ENCODE measurements at regions not wholly inside any gene's neighbourhood (a gene's known extent, or its start where the extent isn't known, plus 50 kb on each side); places are given as distances from the start of the nearest gene placed in this dataset.

DNA sequence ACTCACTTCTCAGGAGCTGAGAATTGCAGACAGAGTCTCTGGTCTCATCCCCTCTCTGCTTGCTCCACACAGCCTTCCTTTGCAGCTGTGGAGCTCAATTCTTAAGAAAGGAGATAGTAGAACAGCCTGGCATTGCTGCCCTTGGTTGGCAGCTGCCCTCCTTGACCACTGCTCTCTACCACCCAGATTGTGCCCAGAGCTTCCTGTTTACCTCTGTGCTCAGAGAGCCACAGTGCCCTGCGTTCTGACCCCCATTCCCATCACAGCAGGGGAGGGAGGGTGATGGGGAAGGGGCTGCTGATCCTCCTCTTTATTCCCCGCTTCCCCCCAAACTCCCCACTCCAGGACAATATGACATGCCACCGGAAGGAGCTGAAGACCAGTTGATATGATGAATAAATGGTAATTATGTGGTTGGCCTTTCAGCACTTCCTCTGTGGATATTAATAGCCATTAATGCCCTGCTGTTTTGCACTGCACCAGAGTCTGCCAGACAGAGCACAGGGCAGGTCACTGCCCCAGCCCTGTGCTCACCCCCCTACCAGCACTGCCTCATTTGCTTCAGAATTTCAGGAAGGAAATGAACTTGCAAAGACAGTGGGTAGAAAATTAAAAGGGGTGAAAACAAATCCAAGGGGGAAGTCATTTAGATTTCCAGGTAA lies 426.8 kb upstream of the CADM1 start:
- TF ChIP-seq, protein P1, sequence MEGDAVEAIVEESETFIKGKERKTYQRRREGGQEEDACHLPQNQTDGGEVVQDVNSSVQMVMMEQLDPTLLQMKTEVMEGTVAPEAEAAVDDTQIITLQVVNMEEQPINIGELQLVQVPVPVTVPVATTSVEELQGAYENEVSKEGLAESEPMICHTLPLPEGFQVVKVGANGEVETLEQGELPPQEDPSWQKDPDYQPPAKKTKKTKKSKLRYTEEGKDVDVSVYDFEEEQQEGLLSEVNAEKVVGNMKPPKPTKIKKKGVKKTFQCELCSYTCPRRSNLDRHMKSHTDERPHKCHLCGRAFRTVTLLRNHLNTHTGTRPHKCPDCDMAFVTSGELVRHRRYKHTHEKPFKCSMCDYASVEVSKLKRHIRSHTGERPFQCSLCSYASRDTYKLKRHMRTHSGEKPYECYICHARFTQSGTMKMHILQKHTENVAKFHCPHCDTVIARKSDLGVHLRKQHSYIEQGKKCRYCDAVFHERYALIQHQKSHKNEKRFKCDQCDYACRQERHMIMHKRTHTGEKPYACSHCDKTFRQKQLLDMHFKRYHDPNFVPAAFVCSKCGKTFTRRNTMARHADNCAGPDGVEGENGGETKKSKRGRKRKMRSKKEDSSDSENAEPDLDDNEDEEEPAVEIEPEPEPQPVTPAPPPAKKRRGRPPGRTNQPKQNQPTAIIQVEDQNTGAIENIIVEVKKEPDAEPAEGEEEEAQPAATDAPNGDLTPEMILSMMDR (IDR thresholded peaks at IDR 0.05) = no peak
- TF ChIP-seq POLR2A (IDR thresholded peaks at IDR 0.05) = no peak
